Activated CD8-positive, alpha-beta memory T cell treated with anti-CD3 and anti-CD28 coated beads, Interleukin-2, amount 50 U/mL, for 24 hours (primary cell): ENCODE measurements at regions not wholly inside any gene's neighbourhood (a gene's known extent, or its start where the extent isn't known, plus 50 kb on each side); places are given as distances from the start of the nearest gene placed in this dataset.

Experiments used
- DNase-seq: peaks from one replicate; pipeline ENCODE4 v3.0.0-alpha.2; 2020; ENCODE audit errors: extremely low read depth

GRCh38 chr10:78868456-78868855 lies 200.3 kb upstream of the ZMIZ1 start:
- DNase-seq: no peak

- DNase-seq: no peak
Observed at GRCh38 chr10:78868861-78869260, 199.9 kb upstream of the ZMIZ1 start.

GRCh38 chr10:78869508-78870454 lies 199.0 kb upstream of the ZMIZ1 start:
- DNase-seq: no peak

GRCh38 chr10:78870458-78870857 lies 198.3 kb upstream of the ZMIZ1 start:
- DNase-seq: no peak

DNA sequence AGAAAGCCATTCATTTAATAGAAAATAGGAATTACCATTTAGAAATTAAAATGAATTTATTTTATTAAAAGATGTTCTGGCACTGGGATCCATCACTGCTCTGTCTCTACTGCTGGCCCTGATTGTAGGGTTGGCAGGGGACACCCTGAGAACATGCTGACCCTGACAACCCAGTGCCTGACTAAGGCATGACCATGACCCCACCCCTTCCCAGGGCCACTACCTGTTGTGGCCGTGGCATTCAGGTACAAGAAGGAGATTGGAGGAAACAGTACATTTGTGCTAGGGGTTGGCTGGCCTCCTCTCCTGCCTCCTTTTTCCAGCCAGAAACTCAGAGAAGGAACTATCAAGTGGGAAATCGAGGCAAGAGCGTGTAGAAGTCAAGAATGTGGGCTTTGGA lies 197.0 kb upstream of the ZMIZ1 start:
- no peak for DNase-seq

DNA sequence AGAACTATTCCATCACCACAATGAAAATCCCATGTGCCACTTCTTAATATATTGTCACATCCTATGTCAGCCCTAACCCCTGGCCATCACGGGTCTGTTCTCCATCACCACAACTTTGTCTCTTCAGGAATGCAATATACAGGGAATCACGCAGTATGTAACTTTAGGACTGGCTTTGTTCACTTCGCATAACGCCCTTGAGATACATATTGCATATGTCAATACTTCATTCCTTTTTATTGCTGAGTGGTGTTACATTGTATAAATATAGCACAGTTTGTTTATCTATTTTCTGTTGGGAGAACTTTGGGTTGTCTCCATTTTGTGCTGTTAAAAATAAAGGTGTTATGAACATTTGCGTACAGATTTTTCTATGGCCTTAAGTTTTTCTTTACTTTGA lies 195.4 kb upstream of the ZMIZ1 start:
- no peak for DNase-seq

GRCh38 chr10:78875331-78875877 lies 193.4 kb upstream of the ZMIZ1 start:
- DNase-seq: no peak

DNA sequence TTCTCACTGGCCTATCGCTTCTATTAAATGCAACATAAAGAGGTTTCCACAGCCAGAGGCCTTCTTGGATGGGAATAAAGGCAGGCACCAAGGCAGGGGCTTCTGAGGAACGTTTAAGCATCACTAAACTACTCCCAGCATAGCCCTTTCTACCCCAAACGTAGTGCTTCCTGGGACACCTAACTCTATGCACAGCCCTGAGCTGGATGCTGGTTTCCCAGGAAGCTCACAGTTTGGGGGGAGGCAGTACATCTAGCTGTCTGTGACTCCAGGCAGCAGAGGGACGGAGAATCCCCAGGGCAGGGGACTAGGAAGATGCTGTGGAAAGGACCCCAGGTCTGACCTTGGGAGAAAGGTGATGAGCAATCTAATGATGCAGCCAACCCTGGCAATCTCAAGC lies 192.8 kb upstream of the ZMIZ1 start:
- DNase-seq: no peak

GRCh38 chr10:78876449-78876848 lies 192.3 kb upstream of the ZMIZ1 start:
- DNase-seq: no peak

- DNase-seq: no peak
Observed at GRCh38 chr10:78879621-78880020, 189.1 kb upstream of the ZMIZ1 start.

DNA sequence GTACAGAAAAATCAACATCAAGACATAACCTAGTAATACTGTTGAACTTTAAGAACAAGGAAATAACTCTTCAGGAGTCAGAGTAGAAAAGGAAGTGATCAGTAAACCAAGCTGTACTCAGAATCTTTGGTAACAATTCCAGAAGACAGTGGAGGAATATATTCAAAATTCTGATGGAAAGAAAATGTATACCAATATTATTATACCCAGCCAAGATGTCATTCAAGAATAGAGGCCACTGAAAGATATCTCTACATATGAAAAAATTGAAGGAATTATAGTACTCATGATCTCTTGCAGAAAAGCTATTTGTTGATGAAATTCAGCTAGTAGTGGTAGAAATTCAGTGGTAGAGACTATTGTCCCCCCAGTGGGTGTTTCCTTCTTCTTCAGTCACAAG lies 182.6 kb upstream of the ZMIZ1 start:
- no peak for DNase-seq

GRCh38 chr10:78889536-78890063 lies 179.2 kb upstream of the ZMIZ1 start:
- DNase-seq: no peak

GRCh38 chr10:78890506-78890905 lies 178.3 kb upstream of the ZMIZ1 start:
- DNase-seq: no peak

DNA sequence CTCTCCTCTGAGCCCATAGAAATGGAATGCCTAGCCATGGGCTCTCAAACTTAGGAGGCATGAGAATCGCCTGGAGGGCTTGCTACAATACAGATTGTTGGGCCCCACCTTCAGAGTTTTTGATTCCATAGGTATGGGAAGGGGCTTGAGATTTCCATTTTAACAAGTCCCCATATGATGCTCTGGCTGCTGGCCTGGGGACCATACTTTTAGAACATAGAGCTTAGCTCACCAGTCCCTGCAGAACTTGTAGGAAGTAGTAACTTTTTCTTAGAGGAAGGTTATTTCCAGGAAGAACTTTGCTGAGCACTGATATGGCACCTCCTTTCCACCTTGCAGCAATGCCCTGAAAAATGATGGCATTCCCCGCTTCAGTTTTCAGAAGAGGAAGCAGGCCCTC lies 177.0 kb upstream of the ZMIZ1 start:
- DNase-seq: no peak

GRCh38 chr10:78892338-78893176 lies 176.2 kb upstream of the ZMIZ1 start:
- DNase-seq: no peak

GRCh38 chr10:78893217-78893616 lies 175.5 kb upstream of the ZMIZ1 start:
- DNase-seq: no peak

DNA sequence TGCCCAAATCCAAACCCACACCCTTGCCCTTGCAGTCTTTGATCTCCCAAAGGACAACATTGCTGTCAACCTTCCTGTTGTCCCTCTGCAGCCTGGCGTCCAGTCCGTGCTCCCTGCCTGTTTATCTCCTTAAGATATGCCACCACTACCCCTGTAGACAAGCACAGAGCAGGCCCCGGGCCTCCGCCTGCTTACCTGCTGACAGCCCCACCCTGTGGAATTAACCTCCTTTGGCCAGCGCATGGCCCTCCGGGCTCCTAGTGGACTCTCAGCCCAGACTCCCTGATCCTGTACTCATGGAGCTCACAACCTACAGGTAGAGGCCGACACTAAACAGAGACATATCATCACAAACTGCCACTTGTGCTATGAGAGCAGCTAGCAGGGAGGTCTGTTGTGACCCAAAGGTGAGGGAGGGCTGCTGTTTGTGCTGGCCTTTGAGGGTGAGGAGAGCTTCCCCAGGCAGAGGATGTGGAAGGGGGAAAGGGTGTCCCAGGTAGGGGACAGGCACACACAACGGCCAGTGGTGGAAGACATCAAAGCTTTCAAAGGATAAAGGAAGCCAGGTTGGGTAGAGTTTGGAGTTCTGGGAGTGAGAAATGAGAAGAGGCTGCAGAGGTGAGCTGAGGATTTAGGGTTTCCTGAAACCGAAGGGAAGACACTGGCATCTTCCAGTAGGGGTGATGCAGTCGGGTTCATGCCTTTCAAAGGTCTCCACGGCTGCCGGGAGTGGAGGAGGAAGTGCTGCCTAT lies 174.5 kb upstream of the ZMIZ1 start:
- no peak for DNase-seq

DNA sequence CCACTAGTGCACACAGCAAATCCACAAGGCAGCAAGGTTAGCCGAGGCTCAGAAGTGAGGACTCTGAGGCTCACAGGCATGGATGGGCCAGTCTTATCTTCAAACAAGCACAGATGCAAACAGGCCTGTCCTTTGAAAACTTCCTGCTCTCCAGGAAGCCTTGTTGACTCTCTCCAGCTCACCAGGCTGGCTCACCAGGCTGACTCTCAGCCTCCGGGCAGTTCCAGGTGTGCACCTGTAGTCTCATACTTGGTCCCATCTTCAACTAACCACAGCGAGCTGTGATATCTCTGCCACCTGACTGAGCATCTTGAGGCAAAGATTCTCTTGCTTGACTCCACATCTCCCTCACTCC lies 173.9 kb upstream of the ZMIZ1 start:
- DNase-seq: no peak

DNA sequence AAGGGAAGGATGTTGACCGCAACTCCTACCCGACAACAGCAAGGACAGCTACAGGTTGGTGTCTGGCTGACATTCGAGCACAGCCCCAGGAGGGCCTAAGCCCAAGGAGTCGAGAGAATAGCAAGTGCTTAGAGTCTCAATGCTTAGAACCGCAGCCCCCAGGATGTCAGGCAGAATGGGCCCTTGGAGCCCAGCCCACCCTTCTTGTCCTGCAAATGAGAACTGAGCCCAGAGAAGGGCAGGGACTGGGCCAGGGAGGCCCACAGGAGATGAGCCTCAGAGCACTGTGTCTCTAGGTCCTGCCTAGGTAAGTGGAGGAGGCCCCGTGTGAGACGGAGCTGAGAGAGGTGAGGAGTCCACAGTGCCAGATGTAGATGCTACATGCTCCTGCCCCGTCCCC lies 173.3 kb upstream of the ZMIZ1 start:
- no peak for DNase-seq

GRCh38 chr10:78896159-78896928 lies 172.4 kb upstream of the ZMIZ1 start:
- no peak for DNase-seq
